MM.1S (cell line): ENCODE measurements at regions not wholly inside any gene's neighbourhood (a gene's known extent, or its start where the extent isn't known, plus 50 kb on each side); places are given as distances from the start of the nearest gene placed in this dataset.

ENCODE experiments used
- DNase-seq: peaks from one replicate; pipeline ENCODE4 v3.0.0-alpha.2; 2015
- H2AFZ ChIP-seq: fragments of 300-600 bp; sonication (generic); 2 replicates; pipeline ENCODE4 v1.6.0; 2016; ENCODE audit warnings: antibody characterized with exemption, low read length
- H3F3A ChIP-seq: fragments of 300-600 bp; sonication (generic); 2 replicates; pipeline ENCODE4 v1.6.1; 2016; ENCODE audit warnings: mild to moderate bottlenecking, antibody characterized with exemption, low read length, moderate library complexity, mixed read lengths; ENCODE audit not compliant: insufficient read depth
- H3K27ac ChIP-seq: fragments of 300-600 bp; sonication (generic); 2 replicates; pipeline ENCODE4 v1.5.1; 2016; ENCODE audit warnings: mild to moderate bottlenecking, low read length
- H3K27me3 ChIP-seq: fragments of 300-600 bp; sonication (generic); replicated peaks from 2 replicates; pipeline ENCODE4 v1.6.0; 2016; ENCODE audit warnings: low read length; ENCODE audit not compliant: insufficient read depth
- H3K36me3 ChIP-seq: fragments of 300-600 bp; sonication (generic); replicated peaks from 2 replicates; pipeline ENCODE4 v1.6.1; 2016; ENCODE audit warnings: mild to moderate bottlenecking, low read length, mixed read lengths; ENCODE audit not compliant: insufficient read depth
- H3K4me1 ChIP-seq: fragments of 300-600 bp; sonication (generic); 2 replicates; pipeline ENCODE4 v1.6.1; 2016; ENCODE audit warnings: low read length, mixed read lengths
- H3K4me2 ChIP-seq: fragments of 300-600 bp; sonication (generic); 2 replicates; pipeline ENCODE4 v1.6.0; 2016; ENCODE audit warnings: low read depth, low read length
- H3K4me3 ChIP-seq: fragments of 300-600 bp; sonication (generic); 2 replicates; pipeline ENCODE4 v1.5.1; 2016; ENCODE audit warnings: low read length, mixed read lengths
- H3K79me2 ChIP-seq: fragments of 300-600 bp; sonication (generic); 2 replicates; pipeline ENCODE4 v1.6.1; 2016; ENCODE audit warnings: mixed run types, low read length, mixed read lengths
- H3K9ac ChIP-seq: fragments of 300-600 bp; sonication (generic); 2 replicates; pipeline ENCODE4 v1.6.1; 2016; ENCODE audit warnings: low read length, mixed read lengths
- H3K9me2 ChIP-seq: fragments of 300-600 bp; sonication (generic); replicated peaks from 2 replicates; pipeline ENCODE4 v1.6.1; 2016; ENCODE audit warnings: mild to moderate bottlenecking, low read length, mixed read lengths; ENCODE audit not compliant: insufficient read depth
- H3K9me3 ChIP-seq: fragments of 300-600 bp; sonication (generic); replicated peaks from 2 replicates; pipeline ENCODE4 v1.6.1; 2016; ENCODE audit warnings: mild to moderate bottlenecking, low read length, mixed read lengths; ENCODE audit not compliant: insufficient read depth
- H4K20me1 ChIP-seq: fragments of 300-600 bp; sonication (generic); 2 replicates; pipeline ENCODE4 v1.6.1; 2016; ENCODE audit warnings: mild to moderate bottlenecking, low read length, moderate library complexity, mixed read lengths; ENCODE audit not compliant: insufficient read depth
- CTCF ChIP-seq: fragments of 300-600 bp; sonication (generic); IDR thresholded peaks from 2 replicates; pipeline ENCODE4 v1.5.1; 2016; ENCODE audit warnings: antibody characterized with exemption, low read length, mixed read lengths
- EZH2 ChIP-seq: fragments of 300-600 bp; sonication (generic); optimal IDR thresholded peaks from 2 replicates; pipeline ENCODE3; 2017; ENCODE audit warnings: low read depth, mild to moderate bottlenecking, antibody characterized with exemption, low read length, mixed read lengths
- EZH2phosphoT487 ChIP-seq: fragments of 300-600 bp; sonication (generic); IDR thresholded peaks from 2 replicates; pipeline ENCODE4 v1.6.1; 2018; ENCODE audit warnings: antibody characterized with exemption, low read length

- Histone ChIP-seq H3K9ac (no peak overlapping the region), H3K79me2 (no peaks in the 10 kb centered on the region), H3K4me1 (no peaks in the 10 kb centered on the region), H2AFZ (no peak overlapping the region), H3K9me2 (no peaks in the 10 kb centered on the region), H3K4me2 (no peak overlapping the region), H3K9me3 (no peaks in the 10 kb centered on the region), H3K4me3 (no peak overlapping the region), H3K27me3 (no peaks in the 10 kb centered on the region), H3K36me3 (no peaks in the 10 kb centered on the region), H3K27ac (no peak overlapping the region), H3F3A (no peaks in the 10 kb centered on the region), H4K20me1 (no peaks in the 10 kb centered on the region)
- TF ChIP-seq EZH2phosphoT487 (no peak), CTCF (no peak), EZH2 (no peak)
- DNase-seq, result no peak
Measured at GRCh38 chr12:69085852-69086251, 152.9 kb upstream of the CPM start.

- Histone ChIP-seq H3K4me1 (no peaks in the 10 kb centered on the region), H3K36me3 (no peaks in the 10 kb centered on the region), H3K9me2 (no peaks in the 10 kb centered on the region), H3K4me3 (no peak overlapping the region), H2AFZ (no peak overlapping the region), H3K27me3 (no peaks in the 10 kb centered on the region), H3K9ac (no peak overlapping the region), H3F3A (no peaks in the 10 kb centered on the region), H3K79me2 (no peaks in the 10 kb centered on the region), H3K27ac (no peak overlapping the region), H4K20me1 (no peaks in the 10 kb centered on the region), H3K9me3 (no peaks in the 10 kb centered on the region), H3K4me2 (no peak overlapping the region)
- no peak for TF ChIP-seq EZH2phosphoT487
- no peak for TF ChIP-seq EZH2
- TF ChIP-seq CTCF, result no peak
- DNase-seq, result no peak
Measured at GRCh38 chr12:69087986-69088385, 151.4 kb upstream of the CPSF6 start.

GRCh38 chr12:69090722-69091121 lies 148.6 kb upstream of the CPSF6 start:
- no peaks in the 10 kb centered on the region for H3K4me1 ChIP-seq
- no peak for TF ChIP-seq EZH2phosphoT487
- no peak for TF ChIP-seq EZH2
- TF ChIP-seq CTCF, result no peak
- H4K20me1 ChIP-seq, result no peaks in the 10 kb centered on the region
- DNase-seq, result no peak
- no peak overlapping the region for H3K27ac ChIP-seq
- no peak overlapping the region for H2AFZ ChIP-seq
- H3K9me2 ChIP-seq, result no peaks in the 10 kb centered on the region
- no peaks in the 10 kb centered on the region for H3F3A ChIP-seq
- no peaks in the 10 kb centered on the region for H3K27me3 ChIP-seq
- H3K79me2 ChIP-seq, result no peaks in the 10 kb centered on the region
- H3K9me3 ChIP-seq, result no peaks in the 10 kb centered on the region
- no peak overlapping the region for H3K4me3 ChIP-seq
- H3K36me3 ChIP-seq, result no peaks in the 10 kb centered on the region
- H3K9ac ChIP-seq, result no peak overlapping the region
- no peak overlapping the region for H3K4me2 ChIP-seq
